ENCODE measurements at regions not wholly inside any gene's neighbourhood (a gene's known extent, or its start where the extent isn't known, plus 50 kb on each side); places are given as distances from the start of the nearest gene placed in this dataset.

GRCh38 chr3:65194047-65194714 is 506.4 kb upstream of the ADAMTS9 start:
- no peak for TF ChIP-seq POLR2A (IDR thresholded peaks at IDR 0.05)
- TF ChIP-seq CTCF (IDR thresholded peaks at IDR 0.05), result no peak
- TF ChIP-seq POLR2AphosphoS5 (IDR thresholded peaks at IDR 0.05), result no peak
